HL-60 (cell line): ENCODE measurements at regions not wholly inside any gene's neighbourhood (a gene's known extent, or its start where the extent isn't known, plus 50 kb on each side); places are given as distances from the start of the nearest gene placed in this dataset.

ENCODE experiments used
- DNase-seq, 2 experiments: peaks; one replicate each; pipeline ENCODE4 v3.0.0-alpha.2; 2010 to 2020; ENCODE audit warnings: low read depth in 1 of 2, low spot score in 1 of 2
- H3K27ac ChIP-seq: fragments of 250-450 bp; sonication (Bioruptor Pico); replicated peaks from 2 replicates; pipeline ENCODE4 v1.5.1; 2020; ENCODE audit warnings: mild to moderate bottlenecking, moderate library complexity
- H3K27me3 ChIP-seq: fragments of 250-450 bp; sonication (Bioruptor Pico); 2 replicates; pipeline ENCODE4 v1.5.1; 2021; ENCODE audit warnings: mild to moderate bottlenecking, moderate library complexity; ENCODE audit not compliant: insufficient read depth, poor library complexity, severe bottlenecking
- H3K4me3 ChIP-seq: replicated peaks from 2 replicates; pipeline ENCODE4 v1.5.1; 2011; ENCODE audit warnings: mild to moderate bottlenecking, control low read depth, low read length; ENCODE audit not compliant: insufficient read depth
- CTCF ChIP-seq: IDR thresholded peaks from one replicate; pipeline ENCODE4 v1.5.1; 2011; ENCODE audit warnings: low read length, control low read depth, inconsistent platforms; ENCODE audit not compliant: insufficient read depth
- GABPA ChIP-seq: IDR thresholded peaks from 2 replicates; pipeline ENCODE4 v1.6.1; 2012; ENCODE audit warnings: low read depth
- POLR2AphosphoS5 ChIP-seq: IDR thresholded peaks from 2 replicates; pipeline ENCODE4 v1.6.1; 2012; ENCODE audit warnings: low read depth
- REST ChIP-seq: IDR thresholded peaks from 2 replicates; pipeline ENCODE4 v1.6.1; 2012; ENCODE audit warnings: low read depth; ENCODE audit not compliant: insufficient replicate concordance
- SPI1 ChIP-seq: IDR thresholded peaks from 2 replicates; pipeline ENCODE4 v1.6.1; 2012; ENCODE audit warnings: low read depth, mild to moderate bottlenecking, borderline replicate concordance

- TF ChIP-seq POLR2AphosphoS5 (no peak), SPI1 (no peak), CTCF (no peak), GABPA (no peak), REST (no peak)
- no peak for DNase-seq
- Histone ChIP-seq H3K27ac (no peak overlapping the region), H3K4me3 (no peak overlapping the region), H3K27me3 (no peaks in the 10 kb centered on the region)
These were observed 274.6 kb downstream of the EDEM1 start for GRCh38 chr3:5462086-5462485.

GRCh38 chr3:5463991-5464390 is 276.5 kb downstream of the EDEM1 start:
- TF ChIP-seq POLR2AphosphoS5 (0 out of 2 replicates have a peak, but pooled peaks have one; percentile 22), SPI1 (peak; percentile 87), CTCF (no peak), REST (no peak)
- peak; percentile 55 to 61 for DNase-seq
- Histone ChIP-seq H3K4me3 (peak overlapping the region; percentile 9), H3K27ac (peak overlapping the region; percentile 79), H3K27me3 (no peaks in the 10 kb centered on the region)

GRCh38 chr3:5464649-5465048 is 277.1 kb downstream of the EDEM1 start:
- Histone ChIP-seq H3K4me3 (no peak overlapping the region), H3K27me3 (no peaks in the 10 kb centered on the region), H3K27ac (peak overlapping the region; percentile 79)
- peak in 1 of 2 experiments; percentile 43 for DNase-seq
- no peak for TF ChIP-seq CTCF
- TF ChIP-seq SPI1: peak; percentile 95

- peak in 1 of 2 experiments; percentile 22 for DNase-seq
- Histone ChIP-seq H3K4me3 (no peak overlapping the region), H3K27ac (peak overlapping the region; percentile 79), H3K27me3 (no peaks in the 10 kb centered on the region)
- TF ChIP-seq SPI1 (no peak), CTCF (no peak), REST (no peak), GABPA (no peak), POLR2AphosphoS5 (no peak)
These were observed 277.7 kb downstream of the EDEM1 start for GRCh38 chr3:5465183-5465582.
